HCT116 (cell line): ENCODE measurements at regions not wholly inside any gene's neighbourhood (a gene's known extent, or its start where the extent isn't known, plus 50 kb on each side); places are given as distances from the start of the nearest gene placed in this dataset.

Experiments used
- EZH2 ChIP-seq: fragments of 200-600 bp; sonication (generic); IDR thresholded peaks from 2 replicates; pipeline ENCODE4 v1.6.1; 2017; ENCODE audit warnings: antibody characterized with exemption, mixed run types
- POLR2A ChIP-seq: IDR thresholded peaks from 2 replicates; pipeline ENCODE4 v1.7.0; 2011; ENCODE audit warnings: borderline replicate concordance; ENCODE audit not compliant: insufficient read depth, insufficient read length; ENCODE audit errors: extremely low read depth
- YY1 ChIP-seq: IDR thresholded peaks from 2 replicates; pipeline ENCODE4 v1.6.1; 2011; ENCODE audit warnings: low read length, low read depth, moderate library complexity, mild to moderate bottlenecking; ENCODE audit not compliant: insufficient replicate concordance; ENCODE audit errors: extremely low read depth
- TF ChIP-seq, protein P1 (sequence below), 3 experiments: fragments of 200-600 bp in 1 of 3; sonication (generic) in 1 of 3; IDR thresholded peaks in 2 of 3; conservative IDR thresholded peaks in 1 of 3; 2 replicates each; pipeline ENCODE4 v1.5.1; 2012 to 2017; ENCODE audit warnings: low read depth in 2 of 3, low read length in 2 of 3, antibody characterized with exemption in 1 of 3, borderline replicate concordance in 1 of 3, control low read depth in 1 of 3, mild to moderate bottlenecking in 1 of 3, mixed read lengths in 1 of 3, mixed run types in 1 of 3, moderate library complexity in 1 of 3; ENCODE audit not compliant: insufficient read depth in 1 of 3

DNA sequence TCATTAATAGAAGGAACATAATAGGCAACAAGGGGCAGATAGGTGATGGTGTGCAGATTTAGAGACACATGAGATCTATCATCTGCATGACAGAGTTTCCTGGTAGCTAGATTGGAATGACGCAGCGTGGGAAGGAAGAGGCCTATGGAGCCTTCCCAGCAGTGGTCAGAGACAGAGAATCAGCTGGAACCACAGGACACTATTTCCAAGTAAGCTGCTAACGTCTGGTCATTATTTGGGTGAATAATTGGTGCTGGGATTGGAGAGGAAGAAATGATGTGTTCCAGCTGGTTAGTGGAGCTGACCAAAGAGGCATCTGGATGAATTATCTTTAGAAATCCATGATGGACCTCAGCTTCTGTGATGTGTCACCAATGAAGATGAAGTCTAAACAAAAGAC, 91.2 kb upstream of the PRR16 start:
- TF ChIP-seq EZH2, result no peak
- no peak for TF ChIP-seq YY1
- TF ChIP-seq, protein P1, sequence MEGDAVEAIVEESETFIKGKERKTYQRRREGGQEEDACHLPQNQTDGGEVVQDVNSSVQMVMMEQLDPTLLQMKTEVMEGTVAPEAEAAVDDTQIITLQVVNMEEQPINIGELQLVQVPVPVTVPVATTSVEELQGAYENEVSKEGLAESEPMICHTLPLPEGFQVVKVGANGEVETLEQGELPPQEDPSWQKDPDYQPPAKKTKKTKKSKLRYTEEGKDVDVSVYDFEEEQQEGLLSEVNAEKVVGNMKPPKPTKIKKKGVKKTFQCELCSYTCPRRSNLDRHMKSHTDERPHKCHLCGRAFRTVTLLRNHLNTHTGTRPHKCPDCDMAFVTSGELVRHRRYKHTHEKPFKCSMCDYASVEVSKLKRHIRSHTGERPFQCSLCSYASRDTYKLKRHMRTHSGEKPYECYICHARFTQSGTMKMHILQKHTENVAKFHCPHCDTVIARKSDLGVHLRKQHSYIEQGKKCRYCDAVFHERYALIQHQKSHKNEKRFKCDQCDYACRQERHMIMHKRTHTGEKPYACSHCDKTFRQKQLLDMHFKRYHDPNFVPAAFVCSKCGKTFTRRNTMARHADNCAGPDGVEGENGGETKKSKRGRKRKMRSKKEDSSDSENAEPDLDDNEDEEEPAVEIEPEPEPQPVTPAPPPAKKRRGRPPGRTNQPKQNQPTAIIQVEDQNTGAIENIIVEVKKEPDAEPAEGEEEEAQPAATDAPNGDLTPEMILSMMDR (IDR thresholded peaks at IDR 0.05 in 2 of 3, conservative IDR thresholded peaks at IDR 0.05 in 1 of 3; ENCODE audit: borderline replicate concordance in 1 of 3, insufficient read depth in 1 of 3, low read depth in 2 of 3, low read length in 2 of 3), result no peak
- TF ChIP-seq POLR2A, result no peak
